ENCODE measurements at regions not wholly inside any gene's neighbourhood (a gene's known extent, or its start where the extent isn't known, plus 50 kb on each side); places are given as distances from the start of the nearest gene placed in this dataset.

DNA sequence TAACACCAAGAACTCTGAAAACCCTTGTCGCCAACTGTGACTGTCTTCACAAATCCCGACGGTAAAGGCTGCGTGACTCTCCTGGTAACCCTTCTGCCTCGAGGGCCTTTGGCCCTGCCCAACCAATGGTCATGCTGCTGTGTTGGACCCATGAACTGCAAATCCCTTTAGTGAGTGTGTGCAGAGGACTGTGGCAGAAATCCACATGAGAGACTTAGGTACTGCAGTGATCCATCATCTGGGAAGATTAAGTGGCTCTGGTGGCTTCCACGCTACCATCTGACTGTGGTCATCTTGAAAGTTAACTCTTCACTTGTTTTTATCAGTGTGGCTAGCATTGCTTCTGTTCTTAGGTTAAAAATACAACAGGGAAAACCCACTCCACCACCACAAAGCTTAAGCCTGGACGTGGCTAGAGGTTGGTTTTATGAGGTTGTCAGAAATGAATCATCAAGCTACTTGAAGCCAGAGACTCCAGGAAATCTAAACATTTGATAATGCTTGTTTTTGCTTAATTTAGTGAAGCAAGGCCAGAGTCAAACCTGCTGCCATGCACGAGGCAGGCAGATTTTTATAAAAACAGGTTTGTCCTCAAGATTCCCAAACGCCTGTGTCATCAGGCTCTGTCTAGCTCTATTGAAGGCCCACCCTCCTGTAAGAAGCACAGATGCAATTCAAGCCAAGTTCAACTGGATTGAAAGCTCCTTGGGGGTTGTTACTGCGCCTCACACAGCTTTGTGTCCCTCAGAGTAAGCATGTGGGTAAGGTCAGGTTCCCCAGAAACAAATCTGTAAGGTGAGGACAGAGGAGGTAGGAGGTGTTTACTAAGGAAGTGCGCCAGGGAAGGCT is 52.7 kb upstream of the ERCC6L2 start:
- in situ Hi-C loops (cut with HindIII; ENCODE audit: low sequenced_read_pairs) = no loop called here
- TF ChIP-seq, protein P1, sequence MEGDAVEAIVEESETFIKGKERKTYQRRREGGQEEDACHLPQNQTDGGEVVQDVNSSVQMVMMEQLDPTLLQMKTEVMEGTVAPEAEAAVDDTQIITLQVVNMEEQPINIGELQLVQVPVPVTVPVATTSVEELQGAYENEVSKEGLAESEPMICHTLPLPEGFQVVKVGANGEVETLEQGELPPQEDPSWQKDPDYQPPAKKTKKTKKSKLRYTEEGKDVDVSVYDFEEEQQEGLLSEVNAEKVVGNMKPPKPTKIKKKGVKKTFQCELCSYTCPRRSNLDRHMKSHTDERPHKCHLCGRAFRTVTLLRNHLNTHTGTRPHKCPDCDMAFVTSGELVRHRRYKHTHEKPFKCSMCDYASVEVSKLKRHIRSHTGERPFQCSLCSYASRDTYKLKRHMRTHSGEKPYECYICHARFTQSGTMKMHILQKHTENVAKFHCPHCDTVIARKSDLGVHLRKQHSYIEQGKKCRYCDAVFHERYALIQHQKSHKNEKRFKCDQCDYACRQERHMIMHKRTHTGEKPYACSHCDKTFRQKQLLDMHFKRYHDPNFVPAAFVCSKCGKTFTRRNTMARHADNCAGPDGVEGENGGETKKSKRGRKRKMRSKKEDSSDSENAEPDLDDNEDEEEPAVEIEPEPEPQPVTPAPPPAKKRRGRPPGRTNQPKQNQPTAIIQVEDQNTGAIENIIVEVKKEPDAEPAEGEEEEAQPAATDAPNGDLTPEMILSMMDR (IDR thresholded peaks at IDR 0.05; ENCODE audit: low read depth, low read length, missing control alignments) = no peak
- H3K4me3 ChIP-seq (ENCODE audit: low read depth, low read length) = no peak overlapping the region
- peak; percentile 93 for DNase-seq (ENCODE audit: low read depth)

DNA sequence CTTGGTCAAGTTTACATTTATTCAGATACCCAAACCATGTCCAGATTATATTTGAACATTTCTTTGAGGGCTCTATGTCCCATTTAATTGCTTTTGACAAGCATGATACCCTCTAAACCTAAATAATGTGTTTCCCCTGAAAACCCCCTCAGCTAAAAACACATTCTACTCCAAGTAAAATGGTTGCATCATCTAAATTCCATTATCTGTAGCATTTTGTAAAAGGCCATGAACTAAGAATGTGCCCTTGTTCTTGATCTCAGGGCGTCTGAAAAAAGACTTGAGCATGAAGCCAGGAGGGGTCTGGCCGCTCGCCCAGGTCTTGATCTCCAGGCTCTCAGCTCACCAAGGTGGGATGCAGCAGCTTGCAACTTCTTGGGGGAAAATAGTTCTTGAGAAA is 53.5 kb upstream of the ERCC6L2 start:
- in situ Hi-C loops (cut with HindIII; ENCODE audit: low sequenced_read_pairs) = no loop called here
- TF ChIP-seq, protein P1 (IDR thresholded peaks at IDR 0.05; ENCODE audit: low read depth, low read length, missing control alignments) = no peak
- H3K4me3 ChIP-seq (ENCODE audit: low read depth, low read length) = no peak overlapping the region
- no peak for DNase-seq (ENCODE audit: low read depth)

DNA sequence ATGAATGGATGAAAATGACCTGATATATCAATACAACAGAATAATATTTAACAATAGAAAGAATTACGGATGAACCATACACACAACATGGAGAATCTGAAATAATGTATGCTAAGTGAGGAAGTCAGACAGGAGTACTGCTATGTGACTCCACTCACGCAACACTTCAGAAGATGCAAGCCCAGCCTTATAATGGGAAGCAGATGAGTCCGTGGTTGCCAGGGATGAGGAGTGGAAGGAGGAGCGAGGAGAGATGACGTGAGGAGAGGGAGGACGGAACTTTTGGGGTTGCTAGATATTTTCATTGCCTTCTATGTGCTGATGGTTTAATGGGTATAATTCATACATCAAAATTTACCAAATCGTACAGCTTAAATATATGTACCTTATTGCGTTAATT is 55.4 kb upstream of the ERCC6L2 start:
- in situ Hi-C loops (cut with HindIII; ENCODE audit: low sequenced_read_pairs) = no loop called here
- TF ChIP-seq, protein P1 (IDR thresholded peaks at IDR 0.05; ENCODE audit: low read depth, low read length, missing control alignments) = no peak
- DNase-seq (ENCODE audit: low read depth) = no peak
- H3K4me3 ChIP-seq (ENCODE audit: low read depth, low read length) = no peak overlapping the region

DNA sequence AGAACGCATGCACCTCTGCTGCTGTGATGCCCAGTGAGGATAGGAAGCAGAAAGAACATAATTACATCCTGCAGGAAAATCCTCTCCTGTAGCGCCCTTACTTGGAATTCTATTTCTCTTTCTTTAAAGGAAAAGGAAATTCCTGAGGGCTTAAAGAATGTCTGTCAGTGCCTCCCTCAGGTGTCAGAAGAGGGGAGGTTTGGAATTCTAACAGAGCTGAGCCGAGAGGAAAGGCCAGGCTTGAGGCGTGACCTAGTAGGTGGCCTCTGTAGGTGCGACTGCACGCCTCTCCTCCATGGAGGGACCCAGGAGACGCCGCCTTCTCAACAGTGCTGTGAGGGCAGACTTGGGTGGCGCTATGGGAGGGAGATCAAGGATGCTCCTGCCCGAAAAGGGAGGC is 55.9 kb upstream of the ERCC6L2 start:
- in situ Hi-C loops (cut with HindIII; ENCODE audit: low sequenced_read_pairs) = no loop called here

DNA sequence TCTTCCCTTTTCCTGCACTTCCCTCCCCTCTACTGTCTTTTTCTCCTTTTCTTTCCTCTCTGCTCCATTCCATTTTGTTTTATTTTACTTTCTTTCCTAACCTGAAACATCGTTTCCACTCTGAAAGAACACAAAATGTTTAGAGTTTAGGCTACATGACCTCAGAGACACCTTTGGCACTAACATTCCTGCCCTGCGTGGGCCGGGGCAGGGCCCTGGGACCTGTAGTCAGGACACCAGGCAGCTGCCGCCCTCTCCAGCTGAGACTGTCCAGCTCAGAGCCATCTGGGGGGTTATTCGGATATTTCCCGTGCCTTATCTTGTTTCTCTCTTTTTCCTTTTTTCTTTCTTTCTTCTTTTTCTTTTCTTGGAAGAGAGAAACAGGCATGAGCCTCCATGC is 58.3 kb upstream of the ERCC6L2 start:
- in situ Hi-C loops (cut with HindIII; ENCODE audit: low sequenced_read_pairs) = no loop called here
- TF ChIP-seq, protein P1 (IDR thresholded peaks at IDR 0.05; ENCODE audit: low read depth, low read length, missing control alignments) = no peak
- no peak for DNase-seq (ENCODE audit: low read depth)
- no peak overlapping the region for H3K4me3 ChIP-seq (ENCODE audit: low read depth, low read length)

More for the DNA sequence above, 55.9 kb upstream of the ERCC6L2 start:
- H3K4me3 ChIP-seq (ENCODE audit: low read depth, low read length) = no peak overlapping the region
- TF ChIP-seq, protein P1 (IDR thresholded peaks at IDR 0.05; ENCODE audit: low read depth, low read length, missing control alignments) = no peak
- no peak for DNase-seq (ENCODE audit: low read depth)

DNA sequence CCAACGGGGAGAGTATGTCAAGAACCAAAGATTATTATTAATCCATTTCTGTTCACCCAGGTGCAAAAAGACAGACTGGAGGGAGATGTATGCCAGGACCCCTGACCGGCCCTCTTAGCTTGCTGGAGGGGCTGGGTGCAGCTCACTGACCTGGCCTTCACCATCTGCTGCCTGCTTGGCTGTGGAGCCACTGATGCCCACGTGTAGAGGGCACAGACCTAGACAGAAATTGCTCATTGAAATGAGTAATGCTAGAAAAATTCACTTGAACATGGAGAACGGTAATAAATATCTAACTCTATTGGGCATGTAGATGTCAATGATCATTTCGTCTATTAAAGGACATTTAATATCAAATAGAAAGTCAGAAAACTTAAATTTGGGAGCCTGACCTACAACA is 58.8 kb upstream of the ERCC6L2 start:
- TF ChIP-seq, protein P1 (IDR thresholded peaks at IDR 0.05; ENCODE audit: low read depth, low read length, missing control alignments) = no peak
- no peak for DNase-seq (ENCODE audit: low read depth)
- no peak overlapping the region for H3K4me3 ChIP-seq (ENCODE audit: low read depth, low read length)
- in situ Hi-C loops (cut with HindIII; ENCODE audit: low sequenced_read_pairs) = no loop called here

Measured in astrocyte of the cerebellum (primary cell).